ENCODE measurements at regions not wholly inside any gene's neighbourhood (a gene's known extent, or its start where the extent isn't known, plus 50 kb on each side); places are given as distances from the start of the nearest gene placed in this dataset.

GRCh38 chr10:21209495-21209894 is 312.4 kb upstream of the NEBL start:
- DNase-seq (ENCODE audit: low read depth, low spot score) (no peak), FAIRE-seq (no peak), ATAC-seq (no peak)
- in situ Hi-C loops (cut with MboI), result no loop called here
- Histone ChIP-seq H3K4me2 (ENCODE audit: control insufficient read depth, insufficient read depth) (no peak overlapping the region), H4K20me1 (ENCODE audit: control insufficient read depth, insufficient read depth) (no peaks in the 10 kb centered on the region), H3K27ac (ENCODE audit: control insufficient read depth, insufficient read depth) (no peak overlapping the region), H3K4me3 (no peak overlapping the region), H3K9me3 (replicated peaks; ENCODE audit: control insufficient read depth, insufficient read depth, low read length) (no peaks in the 10 kb centered on the region), H3K9ac (ENCODE audit: control insufficient read depth, insufficient read depth, low read length) (no peak overlapping the region), H3K79me2 (ENCODE audit: control insufficient read depth, insufficient read depth, low read length) (no peaks in the 10 kb centered on the region), H2AFZ (ENCODE audit: control insufficient read depth, low read depth, low read length) (no peak overlapping the region), H3K4me1 (ENCODE audit: control insufficient read depth, insufficient read depth, low read length) (no peaks in the 10 kb centered on the region), H3K36me3 (ENCODE audit: control insufficient read depth in 2 of 2, insufficient read depth in 2 of 2, low read length in 1 of 2) (no peaks in the 10 kb centered on the region), H3K27me3 (replicated peaks in 1 of 2; ENCODE audit: control insufficient read depth in 2 of 2, insufficient read depth in 2 of 2, low read length in 1 of 2) (no peaks in the 10 kb centered on the region)
- ChIA-PET CTCF (no interaction called here), RAD21 (ENCODE audit: unreplicated experiment) (no interaction called here), POLR2A (no interaction called here), SMC1A (ENCODE audit: uncharacterized antibody, unreplicated experiment) (interaction anchor here (1.5 kb wide), 1 partner anchor 12 kb away, joined by 4 read pairs; no protein-coding TSS in a partner anchor)
- 6% methylated on average over 4 of the region's 4 CpGs for WGBS (ENCODE audit: insufficient coverage, insufficient replicate concordance, low lambda C conversion rate, missing lambda C conversion rate)
- intact Hi-C loops (cut with micrococcal nuclease; ENCODE audit: unreplicated experiment), result no loop called here
- BruUV-seq (replicated peaks), result no TSS peak
- TF ChIP-seq ZBTB40 (IDR thresholded peaks at IDR 0.05; ENCODE audit: borderline replicate concordance) (no peak), E4F1 (IDR thresholded peaks at IDR 0.05; ENCODE audit: borderline replicate concordance, partially characterized antibody) (no peak), PKNOX1 (IDR thresholded peaks at IDR 0.05) (no peak), YY1 (IDR thresholded peaks at IDR 0.05; ENCODE audit: low read depth, low read length) (no peak), HDAC2 (IDR thresholded peaks at IDR 0.05) (no peak), CEBPZ (IDR thresholded peaks at IDR 0.05; ENCODE audit: low read depth, low read length) (no peak), E2F4 (IDR thresholded peaks at IDR 0.05; ENCODE audit: low read depth, low read length) (no peak), MYC (IDR thresholded peaks at IDR 0.05; ENCODE audit: insufficient read depth, insufficient read length, insufficient replicate concordance, low read length, severe bottlenecking) (no peak), SIN3A (IDR thresholded peaks at IDR 0.05; ENCODE audit: low read depth, low read length) (no peak), ASH2L (IDR thresholded peaks at IDR 0.05; ENCODE audit: borderline replicate concordance, low read depth) (no peak), WRNIP1 (IDR thresholded peaks at IDR 0.05; ENCODE audit: borderline replicate concordance, low read depth, low read length) (no peak), NFYA (IDR thresholded peaks at IDR 0.05; ENCODE audit: borderline replicate concordance, low read depth, low read length) (no peak)
